HG03432 (cell line): ENCODE measurements at regions not wholly inside any gene's neighbourhood (a gene's known extent, or its start where the extent isn't known, plus 50 kb on each side); places are given as distances from the start of the nearest gene placed in this dataset.

Experiments
- ATAC-seq: cut with Tn5 transposase; IDR thresholded peaks from one replicate; pipeline ENCODE4 v1.9.1; 2021; ENCODE audit warnings: mild to moderate bottlenecking, moderate library complexity; ENCODE audit not compliant: unreplicated experiment

GRCh38 chr18:67926929-67927864 lies 410.7 kb upstream of the DSEL start:
- no peak for ATAC-seq

GRCh38 chr18:67924656-67925055 lies 408.1 kb upstream of the DSEL start:
- no peak for ATAC-seq

GRCh38 chr18:67919316-67919715 lies 402.8 kb upstream of the DSEL start:
- no peak for ATAC-seq

- no peak for ATAC-seq
These were observed 399.6 kb upstream of the DSEL start for GRCh38 chr18:67916097-67916496.

- ATAC-seq: no peak
These were observed 396.5 kb upstream of the DSEL start for GRCh38 chr18:67913040-67913439.

GRCh38 chr18:67901573-67901972 lies 385.1 kb upstream of the DSEL start:
- no peak for ATAC-seq

- no peak for ATAC-seq
These were observed 379.9 kb upstream of the DSEL start for GRCh38 chr18:67896451-67896850.

GRCh38 chr18:67893916-67894315 lies 377.4 kb upstream of the DSEL start:
- ATAC-seq: no peak

- no peak for ATAC-seq
These were observed 360.4 kb upstream of the DSEL start for GRCh38 chr18:67876871-67877270.

GRCh38 chr18:67875944-67876343 lies 359.4 kb upstream of the DSEL start:
- no peak for ATAC-seq

- ATAC-seq: no peak
These were observed 358.5 kb upstream of the DSEL start for GRCh38 chr18:67875060-67875459.

- no peak for ATAC-seq
These were observed 348.9 kb upstream of the DSEL start for GRCh38 chr18:67865400-67865799.

- ATAC-seq: no peak
These were observed 348.3 kb upstream of the DSEL start for GRCh38 chr18:67864677-67865340.

- no peak for ATAC-seq
These were observed 345.5 kb upstream of the DSEL start for GRCh38 chr18:67862069-67862468.

- ATAC-seq: no peak
These were observed 337.8 kb upstream of the DSEL start for GRCh38 chr18:67854340-67854739.

- ATAC-seq: no peak
These were observed 330.0 kb upstream of the DSEL start for GRCh38 chr18:67846422-67847098.

- no peak for ATAC-seq
These were observed 328.5 kb upstream of the DSEL start for GRCh38 chr18:67845035-67845434.

GRCh38 chr18:67840379-67840778 lies 323.9 kb upstream of the DSEL start:
- ATAC-seq: no peak

GRCh38 chr18:67818432-67818831 lies 301.9 kb upstream of the DSEL start:
- no peak for ATAC-seq

- no peak for ATAC-seq
These were observed 298.8 kb upstream of the DSEL start for GRCh38 chr18:67815280-67815679.

GRCh38 chr18:67813380-67814028 lies 297.0 kb upstream of the DSEL start:
- no peak for ATAC-seq
